GM12891 (cell line): ENCODE measurements at regions not wholly inside any gene's neighbourhood (a gene's known extent, or its start where the extent isn't known, plus 50 kb on each side); places are given as distances from the start of the nearest gene placed in this dataset.

Experiments used
- PAX5 ChIP-seq: IDR thresholded peaks from 2 replicates; pipeline ENCODE4 v1.6.1; 2011; ENCODE audit warnings: low read length, moderate library complexity, mild to moderate bottlenecking; ENCODE audit not compliant: insufficient read depth, severe bottlenecking
- POLR2A ChIP-seq: IDR thresholded peaks from 2 replicates; pipeline ENCODE4 v1.6.1; 2011; ENCODE audit warnings: low read depth, low read length, control low read depth
- POLR2AphosphoS5 ChIP-seq: IDR thresholded peaks from 2 replicates; pipeline ENCODE4 v1.6.1; 2011; ENCODE audit warnings: low read depth, low read length, control low read depth
- POU2F2 ChIP-seq: IDR thresholded peaks from 2 replicates; pipeline ENCODE4 v1.6.1; 2011; ENCODE audit warnings: low read depth, mild to moderate bottlenecking, control low read depth, low read length, moderate library complexity
- SPI1 ChIP-seq: IDR thresholded peaks from 2 replicates; pipeline ENCODE4 v1.6.1; 2011; ENCODE audit warnings: low read depth, low read length, control low read depth
- TAF1 ChIP-seq: IDR thresholded peaks from 2 replicates; pipeline ENCODE4 v1.6.1; 2011; ENCODE audit warnings: low read depth, low read length, control low read depth

DNA sequence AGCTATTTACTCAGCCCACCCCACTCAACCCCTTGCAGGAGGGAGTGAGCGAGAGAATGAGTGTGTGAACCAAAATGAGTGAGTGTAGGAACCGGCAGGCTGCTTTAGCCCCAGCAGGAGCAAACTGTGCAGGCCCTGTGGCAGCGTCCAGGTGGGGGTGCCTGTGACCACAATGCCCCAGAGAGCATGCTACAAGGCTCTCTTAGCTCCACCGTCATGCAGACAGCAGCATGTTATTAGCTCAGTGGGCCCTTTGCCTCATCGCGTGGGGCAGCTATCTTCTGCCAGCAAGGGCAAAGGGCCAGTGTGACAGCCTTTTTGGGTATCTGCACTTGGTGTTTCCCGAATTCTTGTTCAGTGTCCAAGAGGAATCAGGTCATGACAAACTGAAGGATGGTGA lies 271.3 kb downstream of the GPM6A start:
- TF ChIP-seq TAF1 (no peak), POLR2A (no peak), POLR2AphosphoS5 (no peak), PAX5 (no peak), SPI1 (no peak), POU2F2 (no peak)
